ENCODE measurements at regions not wholly inside any gene's neighbourhood (a gene's known extent, or its start where the extent isn't known, plus 50 kb on each side); places are given as distances from the start of the nearest gene placed in this dataset.

DNA sequence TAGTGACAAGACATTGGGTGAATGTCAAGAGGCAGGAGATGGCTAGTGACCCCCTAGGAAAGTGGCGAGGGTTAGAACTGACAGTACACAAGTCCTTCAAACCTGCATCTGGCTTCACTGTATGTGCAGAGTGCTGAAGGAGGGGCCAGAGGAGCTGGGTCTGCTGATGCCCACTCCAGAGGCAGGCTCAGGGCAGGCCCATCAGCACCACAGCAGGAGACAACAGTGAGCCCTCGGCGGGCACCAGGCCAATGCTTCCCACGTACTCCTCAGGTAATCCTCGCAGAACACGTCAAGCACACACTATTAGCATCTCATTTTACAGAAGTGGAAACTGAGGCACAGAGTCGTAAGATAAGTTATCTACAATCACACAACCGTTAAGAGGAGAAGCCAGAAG, 76.1 kb upstream of the SH3PXD2B start:
- no peak overlapping the region for H3K27ac ChIP-seq
- no peaks in the 10 kb centered on the region for H3K36me3 ChIP-seq
- TF ChIP-seq POLR2A (IDR thresholded peaks at IDR 0.05), result no peak
- TF ChIP-seq, protein P1, sequence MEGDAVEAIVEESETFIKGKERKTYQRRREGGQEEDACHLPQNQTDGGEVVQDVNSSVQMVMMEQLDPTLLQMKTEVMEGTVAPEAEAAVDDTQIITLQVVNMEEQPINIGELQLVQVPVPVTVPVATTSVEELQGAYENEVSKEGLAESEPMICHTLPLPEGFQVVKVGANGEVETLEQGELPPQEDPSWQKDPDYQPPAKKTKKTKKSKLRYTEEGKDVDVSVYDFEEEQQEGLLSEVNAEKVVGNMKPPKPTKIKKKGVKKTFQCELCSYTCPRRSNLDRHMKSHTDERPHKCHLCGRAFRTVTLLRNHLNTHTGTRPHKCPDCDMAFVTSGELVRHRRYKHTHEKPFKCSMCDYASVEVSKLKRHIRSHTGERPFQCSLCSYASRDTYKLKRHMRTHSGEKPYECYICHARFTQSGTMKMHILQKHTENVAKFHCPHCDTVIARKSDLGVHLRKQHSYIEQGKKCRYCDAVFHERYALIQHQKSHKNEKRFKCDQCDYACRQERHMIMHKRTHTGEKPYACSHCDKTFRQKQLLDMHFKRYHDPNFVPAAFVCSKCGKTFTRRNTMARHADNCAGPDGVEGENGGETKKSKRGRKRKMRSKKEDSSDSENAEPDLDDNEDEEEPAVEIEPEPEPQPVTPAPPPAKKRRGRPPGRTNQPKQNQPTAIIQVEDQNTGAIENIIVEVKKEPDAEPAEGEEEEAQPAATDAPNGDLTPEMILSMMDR (IDR thresholded peaks at IDR 0.05), result no peak
- H3K9me3 ChIP-seq, result no peaks in the 10 kb centered on the region
- intact Hi-C loops (cut with DNase I), result no loop called here
- H3K4me3 ChIP-seq (replicated peaks in 1 of 3), result no peak overlapping the region
- H3K27me3 ChIP-seq, result no peaks in the 10 kb centered on the region
- no peaks in the 10 kb centered on the region for H3K4me1 ChIP-seq
- WGBS, 2 donors, result 92 to 94% methylated on average over 8 of the region's 8 CpGs
- DNase-seq, result no peak

DNA sequence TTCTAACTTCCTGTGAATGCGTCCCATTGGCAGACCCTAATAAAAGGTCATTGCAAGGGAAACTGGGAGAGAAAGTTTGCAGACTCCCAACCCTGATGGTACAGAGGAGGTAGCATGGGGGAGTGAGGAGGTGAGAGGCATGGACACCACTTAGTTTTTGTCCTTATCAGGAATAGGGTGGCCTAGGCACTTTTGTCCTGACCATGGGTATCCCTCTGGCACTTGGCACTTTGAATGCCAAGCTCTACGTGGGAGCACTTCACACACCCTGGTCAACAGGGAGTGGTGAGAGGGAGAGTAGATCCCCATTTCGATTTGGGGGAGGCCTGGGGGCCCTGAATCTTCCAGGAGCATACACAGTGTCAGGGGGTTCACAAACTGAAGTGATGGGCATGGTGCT, 75.6 kb upstream of the SH3PXD2B start:
- no peak overlapping the region for H3K4me3 ChIP-seq (replicated peaks in 1 of 3)
- no peaks in the 10 kb centered on the region for H3K4me1 ChIP-seq
- WGBS, 2 donors, result 74 to 89% methylated on average over 3 of the region's 3 CpGs
- no peaks in the 10 kb centered on the region for H3K9me3 ChIP-seq
- no peak for DNase-seq
- TF ChIP-seq, protein P1 (IDR thresholded peaks at IDR 0.05), result no peak
- no peak for TF ChIP-seq POLR2A (IDR thresholded peaks at IDR 0.05)
- no peaks in the 10 kb centered on the region for H3K27me3 ChIP-seq
- H3K27ac ChIP-seq, result no peak overlapping the region
- H3K36me3 ChIP-seq, result no peaks in the 10 kb centered on the region
- intact Hi-C loops (cut with DNase I), result no loop called here

DNA sequence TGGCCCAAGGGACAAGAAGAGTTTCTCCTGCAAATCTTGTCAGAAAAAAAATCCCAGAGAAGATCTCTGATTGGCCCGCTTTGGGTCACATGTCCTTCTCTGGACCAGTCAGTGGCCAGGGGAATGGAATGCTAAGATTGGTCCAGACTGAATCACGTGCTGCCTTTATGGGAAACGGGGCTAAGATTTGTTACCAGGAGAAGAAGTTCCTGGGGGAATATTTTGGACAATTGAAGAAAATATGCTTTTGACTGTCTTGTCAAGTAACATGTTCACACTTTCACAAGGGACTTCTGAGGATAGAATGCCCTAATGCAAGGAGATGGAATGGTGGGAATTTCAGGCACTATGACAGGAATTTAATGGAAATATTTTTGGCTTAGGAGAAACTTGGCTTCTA, 74.1 kb upstream of the SH3PXD2B start:
- WGBS, 2 donors, result 63 to 76% methylated on average over 3 of the region's 3 CpGs
- intact Hi-C loops (cut with DNase I), result no loop called here
- Histone ChIP-seq H3K4me3 (replicated peaks in 1 of 3) (no peak overlapping the region), H3K27me3 (no peaks in the 10 kb centered on the region), H3K36me3 (no peaks in the 10 kb centered on the region), H3K27ac (no peak overlapping the region), H3K9me3 (no peaks in the 10 kb centered on the region), H3K4me1 (no peaks in the 10 kb centered on the region)
- TF ChIP-seq, protein P1 (IDR thresholded peaks at IDR 0.05), result no peak
- TF ChIP-seq POLR2A (IDR thresholded peaks at IDR 0.05), result no peak
- no peak for DNase-seq

DNA sequence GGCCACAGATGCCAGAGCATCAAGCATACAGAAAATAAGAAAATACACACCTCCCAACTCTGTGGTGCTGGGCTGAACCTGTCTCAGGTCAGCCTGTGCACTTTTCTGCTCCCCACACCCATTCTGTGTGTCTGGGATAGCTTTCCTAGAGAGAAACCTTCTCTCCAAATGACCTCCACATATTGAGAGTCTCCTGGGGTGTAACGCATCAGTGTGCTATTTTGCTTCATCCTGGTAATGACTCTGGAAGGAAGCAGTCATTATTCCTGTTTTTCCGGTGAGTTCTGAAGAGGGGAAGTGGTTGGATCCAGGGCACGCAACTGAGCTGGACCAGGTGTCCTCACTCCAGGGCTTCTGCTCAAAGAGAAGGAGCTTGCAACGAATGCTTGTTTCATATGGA, 73.2 kb upstream of the SH3PXD2B start:
- intact Hi-C loops (cut with DNase I), result no loop called here
- no peaks in the 10 kb centered on the region for H3K4me1 ChIP-seq
- H3K27me3 ChIP-seq, result no peaks in the 10 kb centered on the region
- 86 to 88% methylated on average over 4 of the region's 4 CpGs for WGBS, 2 donors
- no peak overlapping the region for H3K27ac ChIP-seq
- DNase-seq, result no peak
- no peaks in the 10 kb centered on the region for H3K9me3 ChIP-seq
- TF ChIP-seq, protein P1 (IDR thresholded peaks at IDR 0.05), result no peak
- no peak for TF ChIP-seq POLR2A (IDR thresholded peaks at IDR 0.05)
- no peak overlapping the region for H3K4me3 ChIP-seq (replicated peaks in 1 of 3)
- H3K36me3 ChIP-seq, result no peaks in the 10 kb centered on the region

DNA sequence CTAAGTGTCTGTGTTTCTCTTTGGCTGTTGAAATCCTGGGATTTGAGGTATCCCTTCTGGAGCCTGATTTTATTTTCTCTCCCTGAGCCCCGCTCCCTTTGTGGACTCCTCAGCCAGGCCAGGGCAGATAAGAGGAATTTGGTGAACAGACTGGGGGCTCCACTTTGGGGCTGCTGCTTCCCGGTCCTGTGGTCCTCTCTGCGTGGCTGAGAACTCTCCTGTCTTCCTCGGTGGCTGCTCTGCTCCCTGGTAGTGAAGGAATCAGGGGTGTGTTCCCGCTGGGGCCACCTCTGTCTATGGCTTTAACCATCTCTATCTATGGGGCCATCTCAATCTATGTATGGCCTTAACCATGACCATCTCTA, 71.7 kb upstream of the SH3PXD2B start:
- no peaks in the 10 kb centered on the region for H3K4me1 ChIP-seq
- 69 to 87% methylated on average over 5 of the region's 5 CpGs for WGBS, 2 donors
- TF ChIP-seq POLR2A (IDR thresholded peaks at IDR 0.05), result no peak
- TF ChIP-seq, protein P1 (IDR thresholded peaks at IDR 0.05), result no peak
- intact Hi-C loops (cut with DNase I), result no loop called here
- H3K27ac ChIP-seq, result no peak overlapping the region
- H3K9me3 ChIP-seq, result no peaks in the 10 kb centered on the region
- DNase-seq, result no peak
- H3K36me3 ChIP-seq, result no peaks in the 10 kb centered on the region
- H3K27me3 ChIP-seq, result no peaks in the 10 kb centered on the region
- H3K4me3 ChIP-seq (replicated peaks in 1 of 3), result no peak overlapping the region
